ENCODE measurements at regions not wholly inside any gene's neighbourhood (a gene's known extent, or its start where the extent isn't known, plus 50 kb on each side); places are given as distances from the start of the nearest gene placed in this dataset.

- DNase-seq, result no peak
These were observed 177.3 kb upstream of the ARL4C start for GRCh38 chr2:234673961-234674759.

- no peak for DNase-seq
These were observed 176.6 kb upstream of the ARL4C start for GRCh38 chr2:234673501-234673900.

- DNase-seq, result no peak
These were observed 175.7 kb upstream of the ARL4C start for GRCh38 chr2:234672498-234673150.

GRCh38 chr2:234671716-234672115, 174.8 kb upstream of the ARL4C start:
- DNase-seq, result no peak

GRCh38 chr2:234671231-234671630, 174.3 kb upstream of the ARL4C start:
- no peak for DNase-seq

GRCh38 chr2:234670806-234671205, 173.9 kb upstream of the ARL4C start:
- no peak for DNase-seq

- no peak for DNase-seq
These were observed 173.2 kb upstream of the ARL4C start for GRCh38 chr2:234670052-234670451.

- DNase-seq, result no peak
These were observed 172.7 kb upstream of the ARL4C start for GRCh38 chr2:234669621-234670020.

- no peak for DNase-seq
These were observed 172.1 kb upstream of the ARL4C start for GRCh38 chr2:234669001-234669400.

GRCh38 chr2:234666911-234667310, 170.0 kb upstream of the ARL4C start:
- no peak for DNase-seq

- DNase-seq, result no peak
These were observed 168.4 kb upstream of the ARL4C start for GRCh38 chr2:234665304-234665703.

GRCh38 chr2:234661849-234662248, 165.0 kb upstream of the ARL4C start:
- no peak for DNase-seq

- no peak for DNase-seq
These were observed 164.3 kb upstream of the ARL4C start for GRCh38 chr2:234661175-234661574.

- DNase-seq, result no peak
These were observed 158.8 kb upstream of the ARL4C start for GRCh38 chr2:234655706-234656105.

GRCh38 chr2:234650911-234651310, 154.0 kb upstream of the ARL4C start:
- no peak for DNase-seq

GRCh38 chr2:234649951-234650350, 153.1 kb upstream of the ARL4C start:
- no peak for DNase-seq

- no peak for DNase-seq
These were observed 146.5 kb upstream of the ARL4C start for GRCh38 chr2:234643407-234643806.

- DNase-seq, result no peak
These were observed 144.2 kb upstream of the ARL4C start for GRCh38 chr2:234641086-234641485.

- DNase-seq, result no peak
These were observed 143.8 kb upstream of the ARL4C start for GRCh38 chr2:234640657-234641056.

- no peak for DNase-seq
These were observed 142.1 kb upstream of the ARL4C start for GRCh38 chr2:234638966-234639365.

GRCh38 chr2:234635284-234635683, 138.4 kb upstream of the ARL4C start:
- no peak for DNase-seq

- DNase-seq, result no peak
These were observed 136.8 kb upstream of the ARL4C start for GRCh38 chr2:234633581-234634230.

- DNase-seq, result no peak
These were observed 135.9 kb upstream of the ARL4C start for GRCh38 chr2:234632527-234633391.

Measured in activated T-cell treated with anti-CD3 and anti-CD28 coated beads for 4 hours (primary cell).